Body of pancreas (tissue), 4 donors: ENCODE measurements at regions not wholly inside any gene's neighbourhood (a gene's known extent, or its start where the extent isn't known, plus 50 kb on each side); places are given as distances from the start of the nearest gene placed in this dataset.

Experiments used
- CTCF ChIP-seq, 7 experiments: fragments of 450-650 bp in 4 of 7; fragments of 200-600 bp in 3 of 7; sonication (generic) in 3 of 7; IDR thresholded peaks; one replicate each; pipeline ENCODE4 v1.5.1; 2016 to 2019; ENCODE audit warnings: antibody characterized with exemption in 7 of 7
- POLR2A ChIP-seq, 3 donors: fragments of 450-650 bp; IDR thresholded peaks; one replicate each; pipeline ENCODE4 v1.6.1; 2016; ENCODE audit warnings: antibody characterized with exemption in 3 of 3, mild to moderate bottlenecking in 2 of 3

DNA sequence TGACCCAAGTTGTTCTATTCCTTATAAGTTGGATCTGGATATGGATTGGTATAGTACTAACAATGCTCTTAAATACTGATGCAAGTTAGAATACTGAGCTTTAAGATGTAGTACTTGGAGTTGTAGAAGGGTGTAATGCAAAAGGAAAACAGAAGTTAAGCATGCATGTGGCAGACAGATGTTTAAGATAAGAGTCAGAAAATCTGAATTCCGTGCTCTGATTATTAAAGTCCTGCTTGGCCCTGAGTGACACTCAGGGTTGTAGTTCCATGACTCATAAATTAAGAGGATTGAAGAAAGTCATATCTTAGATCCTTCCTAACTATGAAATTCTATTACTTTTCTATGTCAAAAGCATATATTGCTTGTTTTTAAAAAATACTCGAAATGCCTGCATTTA lies 250.6 kb downstream of the RPRM start:
- TF ChIP-seq CTCF (IDR thresholded peaks at IDR 0.05) (no peak), POLR2A (IDR thresholded peaks at IDR 0.05) (no peak)
